SK-N-MC (cell line): ENCODE measurements at regions not wholly inside any gene's neighbourhood (a gene's known extent, or its start where the extent isn't known, plus 50 kb on each side); places are given as distances from the start of the nearest gene placed in this dataset.

Experiments
- EZH2 ChIP-seq: fragments of 200-600 bp; sonication (generic); IDR thresholded peaks from one replicate; pipeline ENCODE4 v1.6.1; 2017; ENCODE audit warnings: antibody characterized with exemption
- FOXP2 ChIP-seq: optimal IDR thresholded peaks from 2 replicates; pipeline ENCODE3; 2011; ENCODE audit warnings: mild to moderate bottlenecking, moderate library complexity; ENCODE audit not compliant: insufficient read depth; ENCODE audit errors: extremely low read length, control extremely low read depth
- POLR2AphosphoS5 ChIP-seq: IDR thresholded peaks from 2 replicates; pipeline ENCODE4 v1.6.1; 2012; ENCODE audit warnings: mild to moderate bottlenecking, low read depth, low read length, borderline replicate concordance

GRCh38 chrX:66919280-66919832 is 280.5 kb upstream of the EDA2R start:
- no peak for TF ChIP-seq POLR2AphosphoS5
- no peak for TF ChIP-seq FOXP2
- no peak for TF ChIP-seq EZH2
